PC-3 (cell line): ENCODE measurements at regions not wholly inside any gene's neighbourhood (a gene's known extent, or its start where the extent isn't known, plus 50 kb on each side); places are given as distances from the start of the nearest gene placed in this dataset.

Source experiments
- ATAC-seq: fragments of 200-7000 bp; cut with Tn5 transposase; 2 replicates; pipeline ENCODE4 v1.9.1; 2020; ENCODE audit warnings: mild to moderate bottlenecking, moderate library complexity
- BruUV-seq: library from RNA; stranded (reverse); fragments of 400-500 nt; replicated peaks from 2 replicates; lab custom pipeline; 2021; lab: Mats Ljungman, UMichigan
- CTCF ChIA-PET: fragments of 300-600 bp; sonication (Branson Sonifier 250); formaldehyde crosslinking; loops from one replicate; lab custom pipeline; 2022; ENCODE audit warnings: antibody characterized with exemption; lab: Charles Lee
- POLR2A ChIA-PET: fragments of 300-600 bp; sonication (Branson Sonifier 250); formaldehyde crosslinking; loops from one replicate; lab custom pipeline; 2022; ENCODE audit warnings: antibody characterized with exemption; ENCODE audit not compliant: unreplicated experiment; lab: Charles Lee
- DNase-seq: peaks from one replicate; pipeline ENCODE4 v3.0.0-alpha.2; 2015
- H2AFZ ChIP-seq: fragments of 300-600 bp; sonication (generic); 2 replicates; pipeline ENCODE4 v1.6.0; 2016; ENCODE audit warnings: antibody characterized with exemption, low read length
- H3F3A ChIP-seq: fragments of 300-600 bp; sonication (generic); one replicate; pipeline ENCODE4 v1.6.0; 2017; ENCODE audit warnings: antibody characterized with exemption, low read length, control low read depth, mild to moderate bottlenecking; ENCODE audit not compliant: unreplicated experiment
- H3K27ac ChIP-seq: fragments of 300-600 bp; sonication (generic); 2 replicates; pipeline ENCODE4 v1.5.1; 2016; ENCODE audit warnings: mild to moderate bottlenecking, low read length
- H3K27me3 ChIP-seq: fragments of 300-600 bp; sonication (generic); 2 replicates; pipeline ENCODE4 v1.6.1; 2016; ENCODE audit warnings: low read length, mixed read lengths
- H3K36me3 ChIP-seq: fragments of 300-600 bp; sonication (generic); 2 replicates; pipeline ENCODE4 v1.6.1; 2016; ENCODE audit warnings: low read depth, mixed run types, low read length, mixed read lengths
- H3K4me1 ChIP-seq: fragments of 300-600 bp; sonication (generic); 2 replicates; pipeline ENCODE4 v1.5.1; 2016; ENCODE audit warnings: low read length; ENCODE audit not compliant: insufficient read depth
- H3K4me2 ChIP-seq: fragments of 300-600 bp; sonication (generic); 2 replicates; pipeline ENCODE4 v1.6.0; 2016; ENCODE audit warnings: low read length
- H3K4me3 ChIP-seq: fragments of 300-600 bp; sonication (generic); 2 replicates; pipeline ENCODE4 v1.5.1; 2016; ENCODE audit warnings: mild to moderate bottlenecking, low read length, mixed read lengths
- H3K79me2 ChIP-seq: fragments of 300-600 bp; sonication (generic); 2 replicates; pipeline ENCODE4 v1.6.1; 2017; ENCODE audit warnings: low read length, mixed read lengths
- H3K9ac ChIP-seq: fragments of 300-600 bp; sonication (generic); 2 replicates; pipeline ENCODE4 v1.6.0; 2016; ENCODE audit warnings: mild to moderate bottlenecking, low read length
- H3K9me2 ChIP-seq: fragments of 300-600 bp; sonication (generic); replicated peaks from 2 replicates; pipeline ENCODE4 v1.6.1; 2016; ENCODE audit warnings: mixed run types, low read length, mixed read lengths
- H3K9me3 ChIP-seq: fragments of 300-600 bp; sonication (generic); 2 replicates; pipeline ENCODE4 v1.6.1; 2016; ENCODE audit warnings: low read length, mixed read lengths
- H4K20me1 ChIP-seq: fragments of 300-600 bp; sonication (generic); 2 replicates; pipeline ENCODE4 v1.6.1; 2016; ENCODE audit warnings: low read length, mixed read lengths
- EZH2 ChIP-seq: fragments of 300-600 bp; sonication (generic); IDR thresholded peaks from one replicate; pipeline ENCODE4 v1.6.1; 2017; ENCODE audit warnings: antibody characterized with exemption, mild to moderate bottlenecking, low read length; ENCODE audit not compliant: unreplicated experiment
- EZH2phosphoT487 ChIP-seq: fragments of 300-600 bp; sonication (generic); IDR thresholded peaks from 2 replicates; pipeline ENCODE4 v1.6.1; 2018; ENCODE audit warnings: mild to moderate bottlenecking, antibody characterized with exemption, low read length, borderline replicate concordance
- intact Hi-C: fragments of 100-400 bp; cut with micrococcal nuclease; formaldehyde crosslinking; loops from 2 replicates; pipeline ENCODE4 v1.9.0; 2023
- TF ChIP-seq, protein P1 (sequence below): fragments of 300-600 bp; sonication (generic); conservative IDR thresholded peaks from 2 replicates; pipeline ENCODE4 v1.5.1; 2017; ENCODE audit warnings: antibody characterized with exemption, low read depth, mild to moderate bottlenecking, low read length

DNA sequence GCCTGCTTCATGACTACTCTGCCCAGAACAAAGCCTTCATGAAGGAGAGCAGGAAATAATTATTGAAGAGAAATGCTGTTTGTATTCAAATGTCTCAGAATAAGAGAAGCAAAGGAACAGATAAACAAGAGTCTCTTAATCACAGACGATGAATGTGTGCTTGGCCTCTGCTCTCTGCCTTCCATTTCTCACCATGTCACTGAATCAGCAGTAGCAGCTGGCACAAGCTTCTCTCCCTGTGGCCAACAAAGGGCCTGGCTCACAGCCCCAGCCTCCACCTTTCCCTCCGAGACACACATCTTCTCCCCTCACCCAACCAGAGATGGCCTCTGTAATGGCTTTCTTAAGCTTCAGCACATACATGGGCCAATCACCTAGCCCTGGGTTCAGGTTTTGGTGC lies 128.1 kb upstream of the SLIT3 start:
- TF ChIP-seq EZH2phosphoT487 (no peak), EZH2 (no peak)
- TF ChIP-seq, protein P1, sequence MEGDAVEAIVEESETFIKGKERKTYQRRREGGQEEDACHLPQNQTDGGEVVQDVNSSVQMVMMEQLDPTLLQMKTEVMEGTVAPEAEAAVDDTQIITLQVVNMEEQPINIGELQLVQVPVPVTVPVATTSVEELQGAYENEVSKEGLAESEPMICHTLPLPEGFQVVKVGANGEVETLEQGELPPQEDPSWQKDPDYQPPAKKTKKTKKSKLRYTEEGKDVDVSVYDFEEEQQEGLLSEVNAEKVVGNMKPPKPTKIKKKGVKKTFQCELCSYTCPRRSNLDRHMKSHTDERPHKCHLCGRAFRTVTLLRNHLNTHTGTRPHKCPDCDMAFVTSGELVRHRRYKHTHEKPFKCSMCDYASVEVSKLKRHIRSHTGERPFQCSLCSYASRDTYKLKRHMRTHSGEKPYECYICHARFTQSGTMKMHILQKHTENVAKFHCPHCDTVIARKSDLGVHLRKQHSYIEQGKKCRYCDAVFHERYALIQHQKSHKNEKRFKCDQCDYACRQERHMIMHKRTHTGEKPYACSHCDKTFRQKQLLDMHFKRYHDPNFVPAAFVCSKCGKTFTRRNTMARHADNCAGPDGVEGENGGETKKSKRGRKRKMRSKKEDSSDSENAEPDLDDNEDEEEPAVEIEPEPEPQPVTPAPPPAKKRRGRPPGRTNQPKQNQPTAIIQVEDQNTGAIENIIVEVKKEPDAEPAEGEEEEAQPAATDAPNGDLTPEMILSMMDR: no peak
- H3K9me2 ChIP-seq: no peaks in the 10 kb centered on the region; the same call in 1 of the 2 replicates
- H3K27ac ChIP-seq: no peak overlapping the region
- H3K4me2 ChIP-seq: no peak overlapping the region
- H3K27me3 ChIP-seq: peaks cover 10% of the 10 kb centered on the region
- H3K4me1 ChIP-seq: no peaks in the 10 kb centered on the region
- no peak for DNase-seq
- POLR2A ChIA-PET: no interaction called here
- H3K9me3 ChIP-seq: no peaks in the 10 kb centered on the region
- H3K9ac ChIP-seq: no peak overlapping the region
- no peaks in the 10 kb centered on the region for H3K36me3 ChIP-seq
- no peak overlapping the region for H3K4me3 ChIP-seq
- H3F3A ChIP-seq: no peaks in the 10 kb centered on the region
- CTCF ChIA-PET: no interaction called here
- no peaks in the 10 kb centered on the region for H4K20me1 ChIP-seq
- H3K79me2 ChIP-seq: no peaks in the 10 kb centered on the region
- intact Hi-C loops: no loop called here
- BruUV-seq: no TSS peak
- ATAC-seq: no peak
- H2AFZ ChIP-seq: no peak overlapping the region

GRCh38 chr5:169426784-169427183 lies 125.8 kb upstream of the SLIT3 start:
- ChIA-PET CTCF (no interaction called here), POLR2A (no interaction called here)
- Histone ChIP-seq H3K9me2 (no peaks in the 10 kb centered on the region), H4K20me1 (no peaks in the 10 kb centered on the region), H3K4me1 (no peaks in the 10 kb centered on the region), H3K9ac (no peak overlapping the region), H3F3A (no peaks in the 10 kb centered on the region), H3K9me3 (no peaks in the 10 kb centered on the region), H3K36me3 (no peaks in the 10 kb centered on the region), H2AFZ (no peak overlapping the region), H3K27me3 (peaks cover 3% of the 10 kb centered on the region; the same call in 1 of the 2 replicates), H3K4me2 (no peak overlapping the region), H3K27ac (no peak overlapping the region), H3K4me3 (no peak overlapping the region), H3K79me2 (no peaks in the 10 kb centered on the region)
- no TSS peak for BruUV-seq
- intact Hi-C loops: no loop called here
- DNase-seq (no peak), ATAC-seq (no peak)
- TF ChIP-seq, protein P1: no peak
- TF ChIP-seq EZH2: no peak
- TF ChIP-seq EZH2phosphoT487: no peak

GRCh38 chr5:169424670-169425378 lies 123.9 kb upstream of the SLIT3 start:
- TF ChIP-seq EZH2phosphoT487 (no peak), EZH2 (no peak)
- TF ChIP-seq, protein P1: no peak
- CTCF ChIA-PET: no interaction called here

More at GRCh38 chr5:169424670-169425378, 123.9 kb upstream of the SLIT3 start:
- no peaks in the 10 kb centered on the region for H3K9me3 ChIP-seq
- no peaks in the 10 kb centered on the region for H3F3A ChIP-seq
- no peak overlapping the region for H3K4me2 ChIP-seq
- peaks cover 9% of the 10 kb centered on the region; the same call in 1 of the 2 replicates for H3K27me3 ChIP-seq
- no peak overlapping the region for H3K27ac ChIP-seq
- no peak overlapping the region for H3K4me3 ChIP-seq
- ATAC-seq (no peak), DNase-seq (no peak)
- POLR2A ChIA-PET: no interaction called here
- H3K9me2 ChIP-seq: no peaks in the 10 kb centered on the region
- H3K4me1 ChIP-seq: no peaks in the 10 kb centered on the region
- BruUV-seq: no TSS peak
- H4K20me1 ChIP-seq: no peaks in the 10 kb centered on the region
- no peaks in the 10 kb centered on the region for H3K36me3 ChIP-seq
- H2AFZ ChIP-seq: no peak overlapping the region
- no peak overlapping the region for H3K9ac ChIP-seq
- intact Hi-C loops: no loop called here
- no peaks in the 10 kb centered on the region for H3K79me2 ChIP-seq
